ENCODE measurements at regions not wholly inside any gene's neighbourhood (a gene's known extent, or its start where the extent isn't known, plus 50 kb on each side); places are given as distances from the start of the nearest gene placed in this dataset.
A peak's percentile ranks its signal among the peaks of the same experiment; 100 is the strongest.

- Histone ChIP-seq H3K4me1 (ENCODE audit: insufficient read depth, low read length) (peaks cover 34% of the 10 kb centered on the region), H3K79me2 (ENCODE audit: low read length) (peaks cover 96% of the 10 kb centered on the region), H2AFZ (ENCODE audit: low read length) (no peak overlapping the region), H3K9me3 (ENCODE audit: low read length) (no peaks in the 10 kb centered on the region), H3K27me3 (ENCODE audit: low read length) (no peaks in the 10 kb centered on the region), H3K4me3 (ENCODE audit: low read length) (no peak overlapping the region), H3K9ac (ENCODE audit: low read length) (no peak overlapping the region), H3F3A (ENCODE audit: low read length, unreplicated experiment) (no peaks in the 10 kb centered on the region), H4K20me1 (ENCODE audit: low read length) (no peaks in the 10 kb centered on the region), H3K36me3 (ENCODE audit: low read depth, low read length) (peaks cover 7% of the 10 kb centered on the region; the same call in 1 of the 2 replicates), H3K9me2 (replicated peaks; ENCODE audit: low read length) (no peaks in the 10 kb centered on the region), H3K27ac (ENCODE audit: low read length) (no peak overlapping the region), H3K4me2 (ENCODE audit: low read length) (no peak overlapping the region)
- no peak for TF ChIP-seq EZH2 (IDR thresholded peaks at IDR 0.05; ENCODE audit: low read length, unreplicated experiment)
- TF ChIP-seq EZH2phosphoT487 (IDR thresholded peaks at IDR 0.05; ENCODE audit: borderline replicate concordance, low read length): no peak
- TF ChIP-seq CTCF (conservative IDR thresholded peaks at IDR 0.05; ENCODE audit: low read depth, low read length): no peak
- BruUV-seq (replicated peaks): no TSS peak
- intact Hi-C loops (cut with micrococcal nuclease): no loop called here
- DNase-seq (no peak), ATAC-seq (no peak)
- ChIA-PET CTCF (no interaction called here), POLR2A (ENCODE audit: unreplicated experiment) (no interaction called here)
These were observed 54.6 kb downstream of the ARHGAP35 start for GRCh38 chr19:46915386-46915785.

- ChIA-PET CTCF (no interaction called here), POLR2A (ENCODE audit: unreplicated experiment) (no interaction called here)
- Histone ChIP-seq H3K4me1 (ENCODE audit: insufficient read depth, low read length) (peaks cover 34% of the 10 kb centered on the region), H4K20me1 (ENCODE audit: low read length) (no peaks in the 10 kb centered on the region), H3F3A (ENCODE audit: low read length, unreplicated experiment) (no peaks in the 10 kb centered on the region), H3K27ac (ENCODE audit: low read length) (no peak overlapping the region), H3K4me2 (ENCODE audit: low read length) (no peak overlapping the region), H3K9me2 (replicated peaks; ENCODE audit: low read length) (no peaks in the 10 kb centered on the region), H3K36me3 (ENCODE audit: low read depth, low read length) (peaks cover 16% of the 10 kb centered on the region; the same call in 1 of the 2 replicates), H3K9ac (ENCODE audit: low read length) (no peak overlapping the region), H3K4me3 (ENCODE audit: low read length) (no peak overlapping the region), H3K9me3 (ENCODE audit: low read length) (no peaks in the 10 kb centered on the region), H3K27me3 (ENCODE audit: low read length) (no peaks in the 10 kb centered on the region), H2AFZ (ENCODE audit: low read length) (no peak overlapping the region), H3K79me2 (ENCODE audit: low read length) (peaks cover 98% of the 10 kb centered on the region)
- BruUV-seq (replicated peaks): no TSS peak
- intact Hi-C loops (cut with micrococcal nuclease): no loop called here
- ATAC-seq: no peak
- no peak for DNase-seq
- TF ChIP-seq EZH2phosphoT487 (IDR thresholded peaks at IDR 0.05; ENCODE audit: borderline replicate concordance, low read length) (no peak), EZH2 (IDR thresholded peaks at IDR 0.05; ENCODE audit: low read length, unreplicated experiment) (no peak), CTCF (conservative IDR thresholded peaks at IDR 0.05; ENCODE audit: low read depth, low read length) (no peak)
These were observed 56.2 kb downstream of the ARHGAP35 start for GRCh38 chr19:46917002-46917401.

GRCh38 chr19:46919324-46919723 lies 58.5 kb downstream of the ARHGAP35 start:
- Histone ChIP-seq H2AFZ (ENCODE audit: low read length) (no peak overlapping the region), H4K20me1 (ENCODE audit: low read length) (no peaks in the 10 kb centered on the region), H3K4me3 (ENCODE audit: low read length) (no peak overlapping the region), H3K36me3 (ENCODE audit: low read depth, low read length) (peaks cover 22% of the 10 kb centered on the region), H3K9me3 (ENCODE audit: low read length) (no peaks in the 10 kb centered on the region), H3K79me2 (ENCODE audit: low read length) (peaks cover 96% of the 10 kb centered on the region), H3K27ac (ENCODE audit: low read length) (peak overlapping the region; percentile 44), H3K9me2 (replicated peaks; ENCODE audit: low read length) (no peaks in the 10 kb centered on the region), H3F3A (ENCODE audit: low read length, unreplicated experiment) (peaks cover 3% of the 10 kb centered on the region), H3K4me1 (ENCODE audit: insufficient read depth, low read length) (peaks cover 34% of the 10 kb centered on the region), H3K9ac (ENCODE audit: low read length) (no peak overlapping the region), H3K27me3 (ENCODE audit: low read length) (no peaks in the 10 kb centered on the region), H3K4me2 (ENCODE audit: low read length) (no peak overlapping the region)
- BruUV-seq (replicated peaks): no TSS peak
- POLR2A ChIA-PET (ENCODE audit: unreplicated experiment): interaction anchor here (0.6 kb wide), 1 partner anchor 1405 kb away, joined by 6 read pairs; no protein-coding TSS in a partner anchor
- CTCF ChIA-PET: interaction anchor here (0.6 kb wide), 1 partner anchor 258 kb away, joined by 7 read pairs; the partner anchor contains the start of gene DACT3
- ATAC-seq (peak; percentile 59), DNase-seq (peak; percentile 59)
- no peak for TF ChIP-seq CTCF (conservative IDR thresholded peaks at IDR 0.05; ENCODE audit: low read depth, low read length)
- intact Hi-C loops (cut with micrococcal nuclease): no loop called here

Measured in PC-3 (cell line).